H1 (cell line): ENCODE measurements at regions not wholly inside any gene's neighbourhood (a gene's known extent, or its start where the extent isn't known, plus 50 kb on each side); places are given as distances from the start of the nearest gene placed in this dataset.
A peak's percentile ranks its signal among the peaks of the same experiment; 100 is the strongest.

ENCODE experiments used
- CTCF ChIA-PET: fragments of 300-600 bp; sonication (Branson Sonifier 250); formaldehyde crosslinking; loops from one replicate; lab custom pipeline; 2021; ENCODE audit not compliant: partially characterized antibody; lab: Charles Lee
- POLR2A ChIA-PET: fragments of 300-600 bp; sonication (Branson Sonifier 250); formaldehyde crosslinking; loops from one replicate; lab custom pipeline; 2021; ENCODE audit warnings: inconsistent platforms; ENCODE audit not compliant: partially characterized antibody; lab: Charles Lee
- DNase-seq, 2 experiments: peaks; one replicate each; pipeline versions ENCODE4 v3.0.0 to v3.0.0-alpha.2; 2010 to 2022; ENCODE audit warnings: low spot score in 2 of 2, low read depth in 1 of 2, mixed read lengths in 1 of 2
- FAIRE-seq: peaks from 2 replicates; lab custom pipeline; 2011; peaks lifted over from hg19 to GRCh38; lab: Jason Lieb, UNC
- H2AFZ ChIP-seq: 2 replicates; pipeline ENCODE4 v1.8.1; 2012; ENCODE audit warnings: low read length, inconsistent platforms
- H2AK5ac ChIP-seq: 2 replicates; pipeline ENCODE4 v1.6.1; 2013; ENCODE audit warnings: low read depth, low read length
- H2BK120ac ChIP-seq: replicated peaks from 2 replicates; pipeline ENCODE3; 2013; ENCODE audit warnings: low read depth, low read length, inconsistent platforms
- H2BK12ac ChIP-seq: 2 replicates; pipeline ENCODE4 v1.6.1; 2013; ENCODE audit warnings: low read depth, low read length
- H2BK15ac ChIP-seq: 2 replicates; pipeline ENCODE4 v1.6.1; 2013; ENCODE audit warnings: low read length
- H2BK20ac ChIP-seq: 2 replicates; pipeline ENCODE4 v1.6.1; 2013; ENCODE audit warnings: low read length
- H2BK5ac ChIP-seq: 2 replicates; pipeline ENCODE4 v1.6.1; 2013; ENCODE audit warnings: low read depth, low read length
- H3K14ac ChIP-seq: 2 replicates; pipeline ENCODE4 v1.6.1; 2013; ENCODE audit warnings: inconsistent platforms; ENCODE audit not compliant: insufficient read length
- H3K18ac ChIP-seq: 2 replicates; pipeline ENCODE4 v1.6.1; 2013; ENCODE audit warnings: low read length; ENCODE audit errors: extremely low read depth
- H3K23ac ChIP-seq: 2 replicates; pipeline ENCODE4 v1.6.1; 2013; ENCODE audit warnings: inconsistent platforms; ENCODE audit not compliant: insufficient read length
- H3K23me2 ChIP-seq: 2 replicates; pipeline ENCODE4 v1.6.1; 2013; ENCODE audit warnings: low read depth, low read length
- H3K27ac ChIP-seq: 2 replicates; pipeline ENCODE4 v1.6.1; 2011; ENCODE audit warnings: low read depth, low read length, inconsistent platforms
- H3K27me3 ChIP-seq, 4 experiments: replicated peaks in 1 of 4; 1 replicate in 1 of 4; 2 replicates in 3 of 4; pipeline versions ENCODE4 v1.6.1 to v1.8.1; 2011 to 2013; ENCODE audit warnings: low read length in 3 of 4, mild to moderate bottlenecking in 3 of 4, inconsistent platforms in 2 of 4, mixed read lengths in 2 of 4, moderate library complexity in 1 of 4; ENCODE audit not compliant: control insufficient read depth in 3 of 4, insufficient read depth in 3 of 4; ENCODE audit errors: extremely low read depth in 1 of 4
- H3K36me3 ChIP-seq, 4 experiments: 2 replicates each; pipeline versions ENCODE4 v1.6.1 to v1.8.1; 2011 to 2013; ENCODE audit warnings: mild to moderate bottlenecking in 4 of 4, low read length in 3 of 4, moderate library complexity in 2 of 4, control low read depth in 1 of 4, inconsistent platforms in 1 of 4; ENCODE audit not compliant: insufficient read depth in 4 of 4, control insufficient read depth in 2 of 4
- H3K4ac ChIP-seq: replicated peaks from 2 replicates; pipeline ENCODE3; 2013; ENCODE audit warnings: low read length, low read depth, mixed read lengths, inconsistent platforms; ENCODE audit not compliant: insufficient read length
- H3K4me1 ChIP-seq, 4 experiments: replicated peaks in 1 of 4; 1 replicate in 1 of 4; 2 replicates in 3 of 4; pipeline versions ENCODE4 v1.6.1 to v1.8.1; 2011 to 2013; ENCODE audit warnings: low read length in 3 of 4, inconsistent platforms in 2 of 4, mixed read lengths in 1 of 4; ENCODE audit not compliant: insufficient read depth in 4 of 4, control insufficient read depth in 3 of 4
- H3K4me2 ChIP-seq, 2 experiments: 2 replicates each; pipeline versions ENCODE4 v1.6.1 to v1.8.1; 2011 to 2013; ENCODE audit warnings: low read depth in 2 of 2, low read length in 2 of 2, control low read depth in 1 of 2, inconsistent platforms in 1 of 2, mild to moderate bottlenecking in 1 of 2; ENCODE audit not compliant: insufficient read depth in 1 of 2
- H3K4me3 ChIP-seq, 4 experiments: fragments of 200-600, 300-600 bp in 1 of 4; sonication (generic), shearing (Covaris generic), sonication (Bioruptor Twin) in 1 of 4; 2 replicates each; pipeline versions ENCODE4 v1.5.1 to v1.8.1; 2011 to 2016; ENCODE audit warnings: low read length in 4 of 4, low read depth in 3 of 4, control low read depth in 2 of 4, inconsistent platforms in 2 of 4, mild to moderate bottlenecking in 2 of 4, mixed read lengths in 1 of 4, moderate library complexity in 1 of 4; ENCODE audit not compliant: insufficient read depth in 2 of 4; ENCODE audit errors: extremely low read depth in 1 of 4
- H3K56ac ChIP-seq: replicated peaks from 2 replicates; pipeline ENCODE3; 2013; ENCODE audit warnings: low read depth, mild to moderate bottlenecking, mixed read lengths, low read length, inconsistent platforms; ENCODE audit not compliant: insufficient read length
- H3K79me1 ChIP-seq: 2 replicates; pipeline ENCODE4 v1.6.1; 2013; ENCODE audit warnings: low read depth, low read length, control low read depth
- H3K79me2 ChIP-seq, 2 experiments: 2 replicates each; pipeline versions ENCODE4 v1.6.1 to v1.8.1; 2012 to 2013; ENCODE audit warnings: low read length in 2 of 2, mild to moderate bottlenecking in 2 of 2, inconsistent platforms in 1 of 2; ENCODE audit not compliant: insufficient read depth in 2 of 2, control insufficient read depth in 1 of 2
- H3K9ac ChIP-seq, 4 experiments: replicated peaks in 1 of 4; 1 replicate in 1 of 4; 2 replicates in 3 of 4; pipeline versions ENCODE4 v1.6.1 to v1.8.1; 2011 to 2013; ENCODE audit warnings: low read depth in 3 of 4, low read length in 3 of 4, control low read depth in 2 of 4, mild to moderate bottlenecking in 2 of 4, moderate library complexity in 2 of 4, inconsistent platforms in 1 of 4; ENCODE audit errors: extremely low read depth in 1 of 4
- H3K9me3 ChIP-seq, 2 experiments: 2 replicates each; pipeline versions ENCODE4 v1.6.1 to v1.8.1; 2012 to 2013; ENCODE audit warnings: mild to moderate bottlenecking in 2 of 2, moderate library complexity in 2 of 2, control low read depth in 1 of 2, inconsistent platforms in 1 of 2, low read depth in 1 of 2, low read length in 1 of 2, mixed read lengths in 1 of 2; ENCODE audit not compliant: insufficient read depth in 2 of 2
- H4K20me1 ChIP-seq, 2 experiments: replicated peaks in 1 of 2; 2 replicates each; pipeline versions ENCODE3 to v1.8.1; 2011 to 2013; ENCODE audit warnings: inconsistent platforms in 2 of 2, low read length in 2 of 2, mild to moderate bottlenecking in 1 of 2; ENCODE audit not compliant: insufficient read depth in 2 of 2, control insufficient read depth in 1 of 2
- H4K5ac ChIP-seq: 2 replicates; pipeline ENCODE4 v1.6.1; 2013; ENCODE audit warnings: low read length, low read depth, mixed read lengths, inconsistent platforms; ENCODE audit not compliant: insufficient read length
- H4K8ac ChIP-seq: 2 replicates; pipeline ENCODE4 v1.8.0; 2013; ENCODE audit warnings: mild to moderate bottlenecking, moderate library complexity, low read length, inconsistent platforms; ENCODE audit not compliant: insufficient read depth; ENCODE audit errors: extremely low read depth
- H4K91ac ChIP-seq: replicated peaks from 2 replicates; pipeline ENCODE3; 2013; ENCODE audit warnings: low read length, mixed read lengths, inconsistent platforms; ENCODE audit not compliant: insufficient read length
- CBX5 ChIP-seq: fragments of 300-800, 300-1000 bp; sonication (generic); IDR thresholded peaks from 2 replicates; pipeline ENCODE4 v1.7.1; 2016; ENCODE audit warnings: antibody characterized with exemption, low read length, low read depth
- CBX8 ChIP-seq: fragments of 300-800, 300-1000 bp; sonication (generic); IDR thresholded peaks from 2 replicates; pipeline ENCODE4 v1.7.1; 2016; ENCODE audit warnings: low read depth, low read length, borderline replicate concordance
- CEBPB ChIP-seq: IDR thresholded peaks from 2 replicates; pipeline ENCODE4 v1.6.1; 2012; ENCODE audit warnings: low read depth, low read length
- CREB1 ChIP-seq: IDR thresholded peaks from 2 replicates; pipeline ENCODE4 v1.6.1; 2012; ENCODE audit warnings: inconsistent platforms
- NANOG ChIP-seq: IDR thresholded peaks from 2 replicates; pipeline ENCODE4 v1.6.1; 2011; ENCODE audit warnings: low read length, low read depth, mild to moderate bottlenecking, inconsistent platforms; ENCODE audit not compliant: insufficient read depth, poor library complexity, severe bottlenecking
- TAF7 ChIP-seq: optimal IDR thresholded peaks from 2 replicates; pipeline ENCODE3; 2011; ENCODE audit warnings: low read depth, mild to moderate bottlenecking, inconsistent platforms, low read length, moderate library complexity, borderline replicate concordance
- WGBS, 2 experiments: shearing (Covaris generic) in 1 of 2; methylation state at CpG; one replicate each; pipeline versions ENCODE4 v1.1.6 to v1.1.7; 2013 to 2015; ENCODE audit warnings: low lambda C conversion rate in 2 of 2, mixed read lengths in 2 of 2, inconsistent platforms in 1 of 2, low coverage in 1 of 2, missing lambda C conversion rate in 1 of 2; ENCODE audit not compliant: insufficient replicate concordance in 2 of 2, insufficient coverage in 1 of 2, insufficient read length in 1 of 2; ENCODE audit errors: extremely low coverage in 1 of 2, missing lambda C conversion rate in 1 of 2; 5-methylcytosine and 5-hydroxymethylcytosine counted together

- WGBS, 2 experiments: 65% methylated on average over 3 of the region's 3 CpGs; no CpG with 5 or more reads in 1 of the 2 experiments
- H3K4me3 ChIP-seq: no peak overlapping the region
Observed at GRCh38 chr6:4703382-4703781, 72.8 kb upstream of the CDYL start.

More at GRCh38 chr6:4703382-4703781, 72.8 kb upstream of the CDYL start:
- Histone ChIP-seq H3K4me1 (no peaks in the 10 kb centered on the region), H3K14ac (no peak overlapping the region), H4K5ac (no peak overlapping the region), H2BK20ac (no peak overlapping the region), H3K4me2 (no peak overlapping the region), H2BK15ac (no peak overlapping the region), H2BK120ac (no peak overlapping the region), H4K20me1 (no peaks in the 10 kb centered on the region), H3K79me2 (no peaks in the 10 kb centered on the region), H3K56ac (no peak overlapping the region), H3K23ac (no peak overlapping the region), H3K27me3 (no peaks in the 10 kb centered on the region), H3K4ac (no peak overlapping the region), H3K18ac (no peak overlapping the region), H2BK12ac (no peak overlapping the region), H4K8ac (no peak overlapping the region), H2AK5ac (no peak overlapping the region), H2BK5ac (no peak overlapping the region), H3K79me1 (no peaks in the 10 kb centered on the region), H3K9ac (no peak overlapping the region), H2AFZ (no peak overlapping the region), H3K23me2 (no peaks in the 10 kb centered on the region), H3K9me3 (no peaks in the 10 kb centered on the region), H3K36me3 (no peaks in the 10 kb centered on the region), H3K27ac (no peak overlapping the region), H4K91ac (no peak overlapping the region)
- no peak for TF ChIP-seq CEBPB
- TF ChIP-seq TAF7: no peak
- no peak for TF ChIP-seq CBX8
- no peak for TF ChIP-seq NANOG
- no peak for TF ChIP-seq CBX5
- TF ChIP-seq CREB1: no peak
- DNase-seq (peak in 1 of 2 experiments; percentile 10), FAIRE-seq (no peak)
- POLR2A ChIA-PET: no interaction called here
- CTCF ChIA-PET: interaction anchor here (0.6 kb wide), 1 partner anchor 699 kb away, joined by 3 read pairs; no protein-coding TSS in a partner anchor
